Renal cortical epithelial cell (primary cell): ENCODE measurements at regions not wholly inside any gene's neighbourhood (a gene's known extent, or its start where the extent isn't known, plus 50 kb on each side); places are given as distances from the start of the nearest gene placed in this dataset.
"Not testable (repeated sequence)": the region's sequence is repeated elsewhere in the genome, so short reads cannot be mapped to it uniquely, and the experiment has no call there.

Source experiments
- DNase-seq: peaks from one replicate; pipeline ENCODE4 v3.0.0-alpha.2; 2011; ENCODE audit warnings: low read depth

DNA sequence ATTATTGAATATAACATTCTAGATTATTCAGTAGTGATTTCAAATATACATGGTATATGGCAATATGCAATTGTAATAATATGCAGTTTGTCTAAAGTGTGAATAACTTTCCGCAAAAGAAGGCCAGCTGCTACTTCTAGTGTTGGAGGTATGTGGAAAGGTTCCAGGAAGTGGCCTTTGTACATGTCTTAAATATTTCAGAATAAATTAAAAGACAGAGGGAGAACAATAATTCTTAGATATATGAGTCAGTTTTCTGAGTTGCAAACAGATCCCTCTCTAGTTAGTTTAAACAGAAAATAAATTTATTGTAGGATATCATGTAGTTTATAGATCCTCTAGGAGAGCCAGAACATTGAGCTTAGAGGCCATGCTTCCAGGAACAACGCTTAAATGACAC, 210.8 kb upstream of the ELL2 start:
- peak; percentile 60 for DNase-seq

DNA sequence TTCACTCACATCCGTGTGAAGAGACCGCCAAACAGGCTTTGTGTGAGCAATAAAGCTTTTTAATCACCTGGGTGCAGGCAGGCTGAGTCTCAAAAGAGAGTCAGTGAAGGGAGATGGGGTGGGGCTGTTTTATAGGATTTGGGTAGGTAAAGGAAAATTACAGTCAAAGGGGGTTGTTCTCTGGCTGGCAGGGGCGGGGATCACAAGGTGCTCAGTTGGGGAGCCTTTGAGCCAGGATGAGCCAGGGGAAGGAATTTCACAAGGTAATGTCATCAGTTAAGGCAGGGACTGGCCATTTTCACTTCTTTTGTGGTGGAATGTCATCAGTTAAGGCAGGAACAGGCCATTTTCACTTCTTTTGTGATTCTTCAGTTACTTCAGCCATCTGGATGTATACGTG, 210.3 kb upstream of the ELL2 start:
- not testable (repeated sequence) for DNase-seq

DNA sequence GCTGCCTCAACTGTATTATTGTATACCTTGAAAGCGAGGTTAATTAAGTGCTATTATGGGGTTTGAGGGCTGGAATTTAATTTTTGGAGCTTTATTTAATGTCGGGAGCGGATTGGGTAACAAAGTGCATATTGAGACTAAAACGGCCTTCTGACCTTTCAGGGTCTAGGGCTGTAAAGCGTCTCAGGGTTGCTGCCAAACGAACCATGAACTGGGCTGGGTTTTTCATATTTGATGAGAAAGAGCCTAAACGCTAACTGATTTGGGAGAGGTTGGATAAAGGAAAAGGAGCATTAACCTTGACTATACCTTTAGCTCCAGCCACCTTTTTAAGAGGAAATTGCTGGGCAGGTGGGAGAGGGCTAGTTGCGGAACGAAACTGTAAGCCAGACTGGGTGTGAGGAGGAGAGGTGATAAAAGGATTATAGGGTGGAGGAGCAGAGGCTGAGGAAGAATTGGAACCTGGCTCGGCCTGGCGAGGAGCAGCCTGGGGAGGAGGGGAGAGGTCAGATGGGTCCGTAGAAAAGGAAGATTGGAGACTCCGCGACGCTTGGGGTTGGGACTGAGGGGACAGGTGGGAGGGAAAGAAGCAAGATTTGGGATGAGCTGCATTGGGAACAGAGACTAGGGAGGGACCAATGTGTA, 209.0 kb upstream of the ELL2 start:
- DNase-seq, result not testable (repeated sequence)

DNA sequence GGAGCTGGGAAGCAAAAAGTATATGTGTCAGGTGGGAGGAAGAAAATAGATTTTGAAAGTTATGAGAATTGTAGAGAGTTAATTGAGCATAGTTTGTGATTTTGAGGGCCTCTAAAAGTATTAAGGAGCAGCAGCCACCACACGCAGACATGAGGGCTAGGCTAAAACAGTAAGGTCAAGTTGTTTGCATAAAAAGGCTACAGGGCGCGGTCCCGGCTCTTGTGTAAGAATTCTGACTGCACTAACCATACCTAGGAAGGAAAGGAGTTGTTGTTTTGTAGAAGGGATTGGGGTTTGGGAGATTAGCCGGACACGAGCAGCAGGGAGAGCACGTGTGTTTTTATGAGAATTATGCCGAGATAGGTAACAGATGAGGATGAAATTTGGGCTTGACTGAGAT, 207.2 kb upstream of the ELL2 start:
- not testable (repeated sequence) for DNase-seq

DNA sequence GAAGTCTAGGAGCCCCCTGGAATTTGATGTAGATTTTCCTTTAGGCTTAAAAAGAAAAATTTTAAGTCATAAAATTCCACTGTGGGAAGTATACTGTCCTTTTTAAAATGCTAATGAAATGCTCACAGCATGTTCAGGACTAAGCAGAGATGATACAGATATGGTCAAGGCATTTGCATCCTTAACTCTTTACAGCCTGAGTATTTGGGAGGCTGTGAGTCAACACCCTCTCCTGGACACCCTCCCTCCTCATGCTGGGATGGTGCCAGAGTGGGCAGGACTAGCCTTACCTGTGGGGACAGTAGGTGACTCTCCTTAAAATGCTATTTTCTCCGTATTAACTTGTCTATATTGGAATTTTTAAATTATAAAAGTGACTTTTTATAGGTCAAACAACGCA, 197.4 kb upstream of the ELL2 start:
- DNase-seq, result no peak

DNA sequence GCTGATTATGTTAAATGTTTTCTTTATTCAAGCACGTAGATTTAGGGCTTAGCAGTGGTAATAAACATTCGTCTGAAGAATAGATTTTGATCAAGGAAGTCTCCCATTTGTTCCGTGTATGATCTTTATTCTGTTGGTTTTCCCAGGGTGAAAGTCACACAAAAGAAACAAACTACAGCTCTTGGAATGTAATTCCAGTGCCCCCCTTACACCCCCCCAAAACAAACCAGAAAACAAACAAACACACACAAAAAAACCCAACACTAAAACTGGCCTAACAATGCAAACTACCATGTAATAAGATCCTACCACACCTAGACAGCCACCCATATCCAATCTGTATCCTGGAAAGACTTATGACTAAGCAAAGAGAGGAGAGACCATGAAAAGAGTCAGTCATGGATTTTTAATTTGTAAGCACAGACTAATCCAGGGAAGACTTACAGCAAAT, 196.2 kb upstream of the ELL2 start:
- DNase-seq, result peak; percentile 30

DNA sequence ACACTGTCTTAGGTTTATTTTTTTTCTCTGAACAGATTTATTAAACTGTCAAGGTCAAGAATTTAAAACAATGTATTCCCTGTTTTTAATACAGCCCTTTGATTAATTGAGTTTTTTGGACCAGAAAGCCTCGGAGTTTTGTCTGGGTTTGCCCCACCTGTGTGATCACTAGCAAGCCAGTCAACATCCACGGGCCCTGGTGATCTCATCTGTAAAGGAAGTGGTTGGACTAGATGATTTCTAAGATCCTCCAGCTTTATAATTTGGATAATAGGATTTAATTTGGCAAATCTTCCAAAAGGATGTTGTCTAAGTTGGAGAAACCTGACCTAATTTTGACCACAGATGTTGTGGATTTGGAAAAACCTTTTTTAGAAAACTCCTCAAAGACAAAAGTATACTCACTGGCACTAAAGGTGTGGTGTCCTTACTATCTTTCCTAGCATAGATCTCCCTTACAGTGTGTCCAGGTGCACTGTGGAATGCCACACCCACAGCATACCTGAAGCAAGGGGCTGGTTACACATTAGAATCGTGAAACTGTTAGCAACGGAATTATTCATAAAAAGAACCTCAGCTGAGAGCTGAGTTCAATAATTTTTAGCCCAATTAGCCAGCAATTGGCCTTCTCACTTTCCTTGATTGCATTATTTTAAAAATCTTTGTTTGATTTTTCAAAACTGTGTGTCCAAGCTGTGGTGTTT, 195.6 kb upstream of the ELL2 start:
- DNase-seq, result no peak

DNA sequence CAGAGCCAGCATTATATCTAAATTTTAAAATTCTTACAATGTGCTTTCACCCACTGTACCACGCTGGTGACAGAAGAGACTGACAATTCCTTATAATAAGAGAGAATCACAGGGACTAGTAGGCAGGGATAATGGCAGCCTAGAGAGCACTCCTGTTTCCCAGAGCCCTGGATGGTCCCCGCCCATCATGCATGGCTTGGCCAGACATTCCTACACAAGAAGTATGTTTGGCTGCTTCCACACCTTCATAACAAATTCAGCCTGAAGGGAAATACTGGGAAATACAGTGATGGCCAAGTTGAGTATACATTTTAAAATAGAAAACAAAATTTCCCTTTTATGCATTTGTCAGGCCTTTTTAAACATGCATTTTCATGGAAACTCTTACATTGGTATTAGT, 193.5 kb upstream of the ELL2 start:
- no peak for DNase-seq

DNA sequence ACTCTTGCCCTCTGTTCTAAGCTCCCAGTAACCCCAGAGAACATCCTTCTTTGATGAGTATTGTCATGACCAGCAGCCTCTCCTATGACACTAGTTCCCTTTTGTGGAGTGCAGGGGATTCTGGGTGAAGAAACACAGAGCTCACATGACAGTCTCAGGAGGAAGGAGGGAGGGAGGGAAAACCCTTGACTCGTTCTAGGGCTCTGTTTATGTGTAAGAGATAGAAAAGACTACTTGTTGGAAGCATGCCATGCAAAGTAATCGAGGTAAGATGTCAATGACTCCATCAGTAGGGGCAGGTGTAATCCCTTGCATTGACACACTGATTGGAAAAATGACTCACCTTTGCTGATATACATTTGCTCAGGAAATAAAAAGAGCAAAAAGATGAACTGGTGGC, 190.2 kb upstream of the ELL2 start:
- no peak for DNase-seq

DNA sequence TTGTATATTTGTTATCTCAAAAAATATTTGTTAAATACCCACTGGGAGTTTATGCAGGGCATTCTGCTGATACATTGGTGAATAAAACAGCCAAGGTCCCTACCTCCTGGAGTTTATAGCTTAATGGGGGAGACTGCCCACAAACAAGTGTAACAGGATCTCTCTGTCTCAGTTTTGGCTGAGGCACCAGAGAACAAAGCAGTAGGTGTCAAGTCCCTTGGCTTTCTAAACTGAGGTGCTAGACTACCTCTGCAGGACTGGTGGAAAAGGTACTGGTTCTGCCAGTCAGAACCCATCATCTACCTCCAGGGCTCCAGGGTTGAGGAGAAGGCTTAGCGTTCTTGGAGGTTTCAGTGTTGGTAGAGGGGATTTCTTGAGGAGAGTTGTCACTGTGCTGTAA, 188.4 kb upstream of the ELL2 start:
- no peak for DNase-seq

DNA sequence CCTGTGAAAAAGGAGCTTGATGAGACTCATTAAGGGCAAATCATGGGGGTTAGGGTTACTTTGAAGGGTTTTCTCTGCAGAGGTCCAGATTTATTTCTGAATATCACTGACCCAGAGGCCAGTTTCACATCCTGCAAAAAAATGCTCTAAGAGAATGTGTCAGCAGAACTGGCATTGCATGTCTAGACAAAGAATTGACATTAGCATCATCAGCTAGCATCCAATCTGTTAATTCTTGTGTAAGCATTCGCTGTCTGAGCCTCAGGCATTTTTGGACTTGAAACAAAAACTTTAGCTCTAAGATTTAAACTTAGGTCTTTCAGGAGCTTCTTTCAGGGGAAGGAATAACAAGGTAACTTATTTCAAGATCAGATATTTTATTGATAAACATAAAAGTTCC, 187.9 kb upstream of the ELL2 start:
- no peak for DNase-seq

DNA sequence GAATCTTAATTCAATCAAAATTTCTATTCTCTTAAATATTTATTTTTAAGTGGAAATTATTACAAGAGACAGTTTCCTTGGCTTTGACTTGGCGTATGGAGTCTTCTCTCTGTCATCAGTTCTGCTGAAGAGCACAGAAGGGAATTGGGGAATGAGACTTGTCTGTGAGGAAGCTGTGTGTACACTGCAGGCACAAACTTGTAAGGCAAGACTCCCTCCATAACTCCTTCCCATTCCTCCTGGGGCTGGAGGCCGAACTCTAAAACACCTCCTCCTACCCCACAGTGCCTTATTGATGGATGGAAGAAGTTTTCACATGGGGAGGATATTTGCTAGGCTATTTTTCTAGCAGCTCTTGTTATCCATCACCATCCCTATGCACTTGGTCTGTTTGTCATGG, 187.4 kb upstream of the ELL2 start:
- no peak for DNase-seq

DNA sequence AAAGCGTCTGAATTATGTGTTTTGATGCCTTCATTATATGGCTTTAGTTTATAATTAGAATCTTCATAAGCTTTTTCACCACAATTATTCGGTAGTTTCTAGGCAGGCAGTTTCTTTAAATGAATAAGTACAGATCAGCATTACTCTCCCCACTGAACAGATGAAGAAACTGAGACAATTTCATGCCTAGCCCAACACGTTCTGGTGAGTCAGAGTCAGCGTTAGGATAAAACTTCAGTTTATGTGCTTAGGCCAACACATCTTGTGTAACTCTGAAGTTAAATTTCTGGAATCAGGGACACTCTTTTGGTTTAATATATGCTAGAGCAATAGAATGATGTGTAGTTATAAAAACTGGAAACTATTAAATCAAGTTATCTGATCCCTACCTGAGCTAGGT, 186.7 kb upstream of the ELL2 start:
- DNase-seq, result no peak

DNA sequence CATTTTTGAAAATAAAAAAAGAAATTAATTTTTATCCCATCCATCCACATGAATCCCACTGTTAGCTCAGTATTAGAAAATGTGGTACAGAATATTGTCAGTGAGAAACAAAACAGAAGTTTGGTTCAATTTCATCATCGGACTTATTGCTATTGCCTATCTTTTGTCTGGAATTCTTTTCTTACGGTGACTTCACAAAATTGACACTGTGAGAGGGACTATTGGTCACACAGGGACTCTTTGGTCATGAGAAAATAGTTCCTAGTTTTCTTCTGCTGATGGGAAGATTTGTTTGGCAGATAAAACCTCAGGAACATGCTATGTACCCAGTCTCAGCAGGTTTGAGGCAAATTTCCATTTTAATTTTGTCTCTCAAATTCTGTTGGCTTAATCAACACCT, 186.2 kb upstream of the ELL2 start:
- DNase-seq, result no peak

DNA sequence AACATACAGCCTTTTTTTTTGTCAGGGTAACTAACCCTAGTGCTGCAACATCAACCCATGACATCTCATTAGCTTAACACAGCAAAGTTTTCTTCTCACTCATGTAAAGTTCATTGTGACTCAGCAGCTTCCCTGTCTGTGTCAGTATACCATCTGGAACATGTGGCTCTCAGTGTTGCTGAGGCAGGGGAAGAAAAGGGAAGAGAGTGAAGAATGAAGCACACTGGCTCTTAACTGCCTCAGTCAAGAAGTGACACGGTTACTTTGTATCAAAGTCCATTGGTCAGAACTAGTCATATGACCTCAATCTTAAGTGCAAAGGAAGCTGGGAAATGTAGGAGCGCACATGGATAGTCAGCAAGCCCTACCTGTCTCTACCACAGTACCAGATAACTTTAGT, 185.0 kb upstream of the ELL2 start:
- peak; percentile 78 for DNase-seq

DNA sequence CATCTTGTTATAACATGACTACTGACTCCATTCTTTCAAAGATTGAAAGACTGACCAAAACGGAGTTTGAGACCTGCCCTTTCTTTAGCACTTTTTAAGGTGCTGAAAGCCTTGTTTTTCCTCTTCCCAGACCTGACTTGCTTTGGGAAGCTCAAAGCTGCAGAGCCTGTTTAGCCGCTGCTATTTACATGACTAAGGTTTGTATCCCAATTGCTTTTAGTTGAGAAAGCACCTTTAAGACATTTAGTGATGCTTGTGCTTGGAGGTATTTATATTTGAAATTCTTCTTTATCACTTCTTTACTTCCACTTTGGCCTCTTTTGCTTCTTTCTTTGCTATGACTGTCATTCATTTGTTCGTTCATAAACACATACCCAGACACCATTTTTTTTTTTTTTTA, 182.6 kb upstream of the ELL2 start:
- no peak for DNase-seq

DNA sequence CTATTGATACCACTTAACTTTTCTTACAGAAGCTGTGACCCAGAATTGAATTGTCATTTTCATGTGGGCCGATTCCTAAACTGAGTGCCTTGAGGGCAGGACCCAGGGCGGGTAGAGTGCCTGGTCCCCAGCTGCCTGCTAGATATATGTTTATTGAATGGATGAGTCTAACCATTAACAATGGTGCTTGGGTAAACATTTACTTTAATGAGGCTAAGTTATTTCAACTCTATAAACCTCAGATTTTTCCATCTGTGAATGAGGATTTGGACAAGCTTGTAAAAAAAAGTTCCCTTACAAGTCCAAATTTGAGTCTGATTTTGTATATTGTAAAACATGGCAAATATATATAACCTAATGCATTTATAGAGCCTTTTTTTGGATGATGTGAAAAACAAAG, 181.8 kb upstream of the ELL2 start:
- peak; percentile 79 for DNase-seq

DNA sequence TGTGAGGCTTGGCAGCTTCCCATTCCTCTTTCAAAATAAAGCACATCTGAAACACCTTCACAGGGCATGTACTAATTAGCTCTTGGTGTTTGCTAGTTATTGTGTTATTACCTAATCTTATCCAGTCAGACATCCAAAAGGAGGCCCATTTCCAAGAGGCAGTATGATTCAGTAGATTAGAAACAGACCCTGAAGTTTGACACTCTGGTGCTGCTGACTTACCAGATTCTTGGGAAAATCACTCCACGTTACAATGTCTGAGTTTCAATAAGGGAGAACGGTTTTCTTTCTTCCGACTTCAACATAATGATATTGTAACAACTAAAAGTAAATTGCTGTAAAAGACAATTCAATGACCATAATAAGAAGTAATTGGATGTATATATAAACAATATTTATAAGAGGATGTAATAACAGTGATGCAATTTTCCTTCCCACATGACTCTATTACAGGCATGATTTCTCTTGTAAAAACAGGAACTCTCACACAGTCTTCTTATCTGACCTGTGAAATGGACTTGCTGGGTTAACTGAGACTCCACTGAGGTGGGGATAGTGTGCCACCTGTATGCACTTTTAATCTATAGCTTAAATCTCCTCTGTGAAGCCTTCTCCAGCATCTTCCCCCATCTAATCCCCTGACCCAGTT, 181.3 kb upstream of the ELL2 start:
- DNase-seq, result peak; percentile 60

DNA sequence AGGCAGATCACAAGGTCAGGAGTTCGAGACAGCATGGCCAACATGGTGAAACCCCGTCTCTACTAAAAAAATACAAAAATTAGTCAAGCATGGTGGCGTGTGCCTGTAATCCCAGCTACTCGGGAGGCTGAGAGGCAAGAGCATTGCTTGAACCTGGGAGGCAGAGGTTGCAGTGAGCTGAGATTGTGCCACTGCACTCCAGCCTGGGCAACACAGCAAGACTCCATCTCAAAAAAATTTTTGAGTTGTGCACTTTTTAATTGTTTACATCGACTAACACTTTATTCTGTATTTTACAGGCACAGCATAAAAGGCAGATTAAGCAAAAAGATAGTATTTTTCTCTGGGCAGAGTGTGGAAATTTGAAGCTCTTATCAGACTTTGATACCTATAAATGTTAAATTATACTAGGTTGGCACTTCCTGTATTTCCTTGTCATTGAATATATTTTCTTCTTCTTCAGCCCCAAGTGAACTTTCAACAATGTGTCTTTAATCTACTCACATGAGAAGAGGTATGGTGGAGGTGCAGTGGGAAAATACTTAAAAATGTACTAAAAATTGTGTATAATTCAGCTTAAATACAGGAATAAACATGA, 180.6 kb upstream of the ELL2 start:
- DNase-seq, result no peak

DNA sequence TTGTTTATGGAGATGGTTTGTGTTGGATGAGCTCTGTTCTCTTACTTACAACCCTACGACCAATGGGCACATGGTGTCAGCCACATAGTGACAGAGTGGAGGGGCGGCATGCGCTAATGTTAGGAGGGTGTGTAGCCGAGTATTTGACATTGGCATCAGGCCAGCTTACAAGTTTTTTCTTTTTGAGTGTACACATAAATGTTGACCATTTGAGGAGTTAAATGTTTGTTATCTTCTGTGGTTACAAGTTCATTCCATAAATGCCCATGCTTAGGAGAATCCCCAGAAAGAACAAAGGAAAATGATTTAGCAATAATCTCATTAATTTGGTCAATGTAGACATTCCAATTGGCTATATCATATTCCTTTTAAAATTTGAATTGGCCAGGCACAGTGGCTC, 180.1 kb upstream of the ELL2 start:
- peak; percentile 38 for DNase-seq

DNA sequence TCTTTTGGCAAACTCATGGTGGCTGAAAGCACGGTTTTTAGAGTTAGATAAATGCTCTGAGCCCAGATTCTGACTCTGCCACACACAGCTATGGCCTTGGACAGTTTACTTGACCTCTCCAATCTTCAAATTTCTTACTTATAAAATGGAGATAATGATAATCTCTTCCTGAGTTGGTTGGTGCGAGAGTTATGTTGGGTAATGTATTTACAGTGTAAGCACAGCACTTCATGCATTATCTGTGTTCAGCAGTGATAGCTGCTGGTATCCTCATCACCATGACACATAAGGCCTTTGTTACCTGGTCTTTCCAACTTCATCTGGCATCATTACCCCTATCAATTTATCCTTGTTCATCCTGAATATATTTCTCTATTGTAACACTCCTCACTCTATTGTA, 178.8 kb upstream of the ELL2 start:
- no peak for DNase-seq

DNA sequence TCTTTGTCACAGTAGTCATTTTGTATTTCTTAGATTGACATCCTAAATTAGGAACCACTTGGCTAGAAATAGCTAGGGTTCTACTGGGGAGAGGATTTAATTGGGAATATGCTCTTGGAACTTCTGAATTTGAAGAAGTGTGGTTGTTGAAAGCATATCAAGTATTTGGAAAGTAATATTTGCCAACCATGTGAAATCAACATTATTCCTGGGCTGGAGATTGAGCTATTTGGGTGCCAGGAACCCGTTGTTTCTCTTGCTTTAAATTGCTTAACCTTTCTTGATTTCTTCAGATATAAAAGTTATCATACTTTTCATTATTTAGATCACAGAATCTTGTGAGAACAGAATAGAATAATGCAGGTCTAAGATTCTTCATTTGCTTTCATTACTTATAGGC, 178.4 kb upstream of the ELL2 start:
- no peak for DNase-seq

DNA sequence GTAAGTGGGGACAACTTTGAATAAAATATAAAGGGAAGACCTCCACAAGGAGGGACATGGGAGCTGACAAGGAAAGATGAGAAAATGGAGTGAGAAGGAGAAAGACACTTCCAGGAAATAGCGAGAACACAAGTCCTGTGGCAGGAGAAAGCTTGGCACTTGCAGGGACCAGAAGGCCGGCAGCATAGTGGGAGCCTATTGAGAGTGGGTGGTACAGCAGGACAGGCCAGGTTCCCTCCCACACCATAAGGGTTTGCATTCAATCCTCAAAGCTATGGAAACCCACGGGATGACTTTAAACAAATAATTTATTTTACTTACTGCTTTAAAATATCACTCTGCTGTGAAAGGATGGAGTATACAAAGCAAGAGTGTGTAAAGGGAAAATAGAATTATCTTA, 173.2 kb upstream of the ELL2 start:
- no peak for DNase-seq
